ENCODE measurements at regions not wholly inside any gene's neighbourhood (a gene's known extent, or its start where the extent isn't known, plus 50 kb on each side); places are given as distances from the start of the nearest gene placed in this dataset.
A peak's percentile ranks its signal among the peaks of the same experiment; 100 is the strongest.
"Not testable (repeated sequence)": the region's sequence is repeated elsewhere in the genome, so short reads cannot be mapped to it uniquely, and the experiment has no call there.

DNA sequence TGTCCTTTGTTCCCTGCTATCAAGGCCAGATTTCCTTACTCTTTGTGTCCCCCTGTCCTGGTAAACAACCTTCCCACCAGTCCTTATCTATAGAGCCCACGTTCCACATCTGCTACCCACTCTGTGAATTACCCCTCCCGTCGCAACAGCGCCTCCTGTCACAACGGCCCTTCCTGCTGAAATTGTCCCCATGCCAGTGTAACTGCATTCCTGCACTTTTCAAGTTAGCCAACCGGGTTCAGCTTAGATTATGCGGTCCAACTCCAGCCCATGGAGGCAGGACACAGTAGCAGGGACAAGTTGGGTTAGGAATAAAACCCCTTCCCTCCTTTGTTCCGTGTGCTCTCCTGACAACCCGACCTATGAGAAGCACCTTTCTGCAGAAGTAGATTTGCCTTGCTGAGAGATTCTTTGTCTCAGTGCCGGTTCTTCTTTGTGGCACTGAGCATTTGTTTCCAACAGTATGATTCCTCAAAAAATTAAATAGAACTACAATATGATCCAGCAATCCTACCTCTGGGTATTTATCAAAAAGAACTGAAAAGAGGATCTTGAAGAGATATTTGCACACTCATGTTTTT lies 180.3 kb downstream of the PTBP2 start:
- Histone ChIP-seq H3K9me3 (ENCODE audit: control insufficient read depth in 4 of 4, insufficient read depth in 3 of 4, low read length in 3 of 4) (peaks cover 0 to 10% (median 3%) of the 10 kb centered on the region in 4 donors), H3K27me3 (ENCODE audit: control insufficient read depth in 3 of 3, insufficient read depth in 3 of 3, low read length in 2 of 3) (no peaks in the 10 kb centered on the region), H3K4me3 (no peak overlapping the region), H3K36me3 (ENCODE audit: control insufficient read depth in 4 of 4, insufficient read depth in 4 of 4, low read length in 4 of 4) (no peaks in the 10 kb centered on the region), H3K27ac (ENCODE audit: low read depth in 1 of 2, low read length in 1 of 2) (no peak overlapping the region), H3K9ac (ENCODE audit: insufficient read depth in 1 of 2, low read length in 2 of 2) (no peak overlapping the region), H3K4me1 (ENCODE audit: control insufficient read depth in 5 of 5, insufficient read depth in 5 of 5, low read length in 5 of 5) (no peaks in the 10 kb centered on the region)
- no peak for ATAC-seq (ENCODE audit: insufficient read depth, low FRiP score)
- TF ChIP-seq, protein P1, sequence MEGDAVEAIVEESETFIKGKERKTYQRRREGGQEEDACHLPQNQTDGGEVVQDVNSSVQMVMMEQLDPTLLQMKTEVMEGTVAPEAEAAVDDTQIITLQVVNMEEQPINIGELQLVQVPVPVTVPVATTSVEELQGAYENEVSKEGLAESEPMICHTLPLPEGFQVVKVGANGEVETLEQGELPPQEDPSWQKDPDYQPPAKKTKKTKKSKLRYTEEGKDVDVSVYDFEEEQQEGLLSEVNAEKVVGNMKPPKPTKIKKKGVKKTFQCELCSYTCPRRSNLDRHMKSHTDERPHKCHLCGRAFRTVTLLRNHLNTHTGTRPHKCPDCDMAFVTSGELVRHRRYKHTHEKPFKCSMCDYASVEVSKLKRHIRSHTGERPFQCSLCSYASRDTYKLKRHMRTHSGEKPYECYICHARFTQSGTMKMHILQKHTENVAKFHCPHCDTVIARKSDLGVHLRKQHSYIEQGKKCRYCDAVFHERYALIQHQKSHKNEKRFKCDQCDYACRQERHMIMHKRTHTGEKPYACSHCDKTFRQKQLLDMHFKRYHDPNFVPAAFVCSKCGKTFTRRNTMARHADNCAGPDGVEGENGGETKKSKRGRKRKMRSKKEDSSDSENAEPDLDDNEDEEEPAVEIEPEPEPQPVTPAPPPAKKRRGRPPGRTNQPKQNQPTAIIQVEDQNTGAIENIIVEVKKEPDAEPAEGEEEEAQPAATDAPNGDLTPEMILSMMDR (IDR thresholded peaks at IDR 0.05; ENCODE audit: control extremely low read depth, extremely low read depth): no peak
- 87 to 91% methylated on average over 10 of the region's 10 CpGs for WGBS, 2 donors
- DNase-seq: no peak

DNA sequence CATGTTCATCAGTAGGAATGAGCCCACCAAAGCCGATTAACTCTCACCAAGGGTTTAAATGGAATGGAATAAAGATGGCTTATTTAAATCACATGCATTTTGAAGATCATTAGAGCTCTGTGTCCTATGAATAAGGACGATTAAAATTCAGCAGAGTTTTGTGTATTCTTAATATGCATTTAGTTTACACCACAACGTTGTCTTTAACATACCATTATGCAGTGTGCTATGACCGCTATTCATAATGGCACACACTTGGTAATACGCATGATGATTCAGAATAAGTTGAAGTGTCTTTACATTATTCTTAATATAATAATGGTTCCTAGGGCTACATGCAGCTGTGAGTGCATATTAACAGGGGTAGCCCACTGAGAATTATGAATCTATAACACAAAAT lies 190.7 kb downstream of the PTBP2 start:
- no peak for DNase-seq
- WGBS, 2 donors: 91 to 93% methylated on average over 5 of the region's 5 CpGs
- no peaks in the 10 kb centered on the region for H3K36me3 ChIP-seq (ENCODE audit: control insufficient read depth in 4 of 4, insufficient read depth in 4 of 4, low read length in 4 of 4)
- TF ChIP-seq, protein P1 (IDR thresholded peaks at IDR 0.05; ENCODE audit: control extremely low read depth, extremely low read depth): no peak
- H3K9ac ChIP-seq (ENCODE audit: insufficient read depth in 1 of 2, low read length in 2 of 2): no peak overlapping the region
- peaks cover 0 to 3% (median 0%) of the 10 kb centered on the region in 4 donors for H3K9me3 ChIP-seq (ENCODE audit: control insufficient read depth in 4 of 4, insufficient read depth in 3 of 4, low read length in 3 of 4)
- ATAC-seq (ENCODE audit: insufficient read depth, low FRiP score): no peak
- no peaks in the 10 kb centered on the region for H3K27me3 ChIP-seq (ENCODE audit: control insufficient read depth in 3 of 3, insufficient read depth in 3 of 3, low read length in 2 of 3)
- no peak overlapping the region for H3K4me3 ChIP-seq
- H3K27ac ChIP-seq (ENCODE audit: low read depth in 1 of 2, low read length in 1 of 2): no peak overlapping the region
- no peaks in the 10 kb centered on the region for H3K4me1 ChIP-seq (ENCODE audit: control insufficient read depth in 5 of 5, insufficient read depth in 5 of 5, low read length in 5 of 5)

DNA sequence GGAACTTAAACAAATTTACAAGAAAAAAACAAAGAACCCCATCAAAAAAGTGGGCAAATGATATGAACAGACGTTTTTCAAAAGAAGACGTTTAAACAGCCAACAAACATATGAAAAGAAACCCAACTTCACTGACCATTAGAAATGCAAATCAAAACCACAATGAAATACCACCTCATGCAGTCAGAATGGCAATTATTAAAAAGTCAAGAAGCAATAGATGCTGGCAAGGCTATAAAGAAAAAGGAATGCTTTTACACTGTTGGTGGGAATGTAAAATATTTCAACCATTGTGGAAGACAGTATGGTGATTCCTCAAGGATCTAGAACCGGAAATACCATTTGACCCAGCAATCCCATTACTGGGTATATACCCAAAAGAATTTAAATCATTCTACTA lies 194.1 kb downstream of the PTBP2 start:
- H3K9me3 ChIP-seq (ENCODE audit: control insufficient read depth in 4 of 4, insufficient read depth in 3 of 4, low read length in 3 of 4); H3K9ac ChIP-seq (ENCODE audit: insufficient read depth in 1 of 2, low read length in 2 of 2); H3K4me3 ChIP-seq; H3K27me3 ChIP-seq (ENCODE audit: control insufficient read depth in 3 of 3, insufficient read depth in 3 of 3, low read length in 2 of 3); H3K36me3 ChIP-seq (ENCODE audit: control insufficient read depth in 4 of 4, insufficient read depth in 4 of 4, low read length in 4 of 4); H3K27ac ChIP-seq (ENCODE audit: low read depth in 1 of 2, low read length in 1 of 2); DNase-seq; H3K4me1 ChIP-seq (ENCODE audit: control insufficient read depth in 5 of 5, insufficient read depth in 5 of 5, low read length in 5 of 5); ATAC-seq (ENCODE audit: insufficient read depth, low FRiP score): not testable (repeated sequence)
- 80 to 87% methylated on average over 3 of the region's 3 CpGs for whole genome bisulfite sequencing, 2 donors

DNA sequence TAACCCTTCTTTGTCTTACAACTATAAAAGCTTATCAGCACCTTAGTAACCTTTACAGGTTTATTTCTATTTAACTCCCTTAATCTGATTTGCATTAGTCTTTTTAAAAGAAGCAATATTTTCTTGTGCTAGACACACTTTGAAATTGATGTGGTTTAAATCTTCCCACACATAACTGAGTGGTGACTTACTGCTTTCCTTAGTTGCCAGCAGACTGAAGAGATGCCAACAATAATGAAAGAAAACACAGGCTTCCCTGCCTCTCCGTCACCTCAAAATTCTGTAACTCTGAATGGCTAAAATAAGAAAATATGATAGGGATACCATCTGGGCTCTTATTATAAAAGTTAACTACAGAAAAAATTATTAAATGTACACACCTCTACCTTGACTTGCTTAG lies 196.8 kb downstream of the PTBP2 start:
- Histone ChIP-seq H3K36me3 (ENCODE audit: control insufficient read depth in 4 of 4, insufficient read depth in 4 of 4, low read length in 4 of 4) (no peaks in the 10 kb centered on the region), H3K4me1 (ENCODE audit: control insufficient read depth in 5 of 5, insufficient read depth in 5 of 5, low read length in 5 of 5) (no peaks in the 10 kb centered on the region), H3K4me3 (no peak overlapping the region), H3K27me3 (ENCODE audit: control insufficient read depth in 3 of 3, insufficient read depth in 3 of 3, low read length in 2 of 3) (no peaks in the 10 kb centered on the region), H3K9ac (ENCODE audit: insufficient read depth in 1 of 2, low read length in 2 of 2) (no peak overlapping the region), H3K27ac (ENCODE audit: low read depth in 1 of 2, low read length in 1 of 2) (no peak overlapping the region), H3K9me3 (ENCODE audit: control insufficient read depth in 4 of 4, insufficient read depth in 3 of 4, low read length in 3 of 4) (no peaks in the 10 kb centered on the region)
- ATAC-seq (ENCODE audit: insufficient read depth, low FRiP score): no peak
- 76 to 87% methylated on average over 1 of the region's 1 CpG for WGBS, 2 donors
- peak in 2 of 3 donors; percentile 8 to 31 for DNase-seq
- TF ChIP-seq, protein P1 (IDR thresholded peaks at IDR 0.05; ENCODE audit: control extremely low read depth, extremely low read depth): no peak

Measured in lung (tissue), 11 donors.